WTC11 (cell line): ENCODE measurements at regions not wholly inside any gene's neighbourhood (a gene's known extent, or its start where the extent isn't known, plus 50 kb on each side); places are given as distances from the start of the nearest gene placed in this dataset.

Source experiments
- ATAC-seq: fragments of 200-7000 bp; cut with Tn5 transposase; 2 replicates; pipeline ENCODE4 v1.10.0; 2021; ENCODE audit warnings: mild to moderate bottlenecking, moderate library complexity
- CTCF ChIA-PET: fragments of 300-600 bp; sonication (Branson Sonifier 250); formaldehyde crosslinking; loops from one replicate; lab custom pipeline; 2021; ENCODE audit warnings: antibody characterized with exemption; lab: Charles Lee
- POLR2A ChIA-PET: fragments of 350-600 bp; sonication (Branson Sonifier 250); formaldehyde crosslinking; loops from one replicate; lab custom pipeline; 2021; ENCODE audit warnings: antibody characterized with exemption; lab: Charles Lee
- DNase-seq: peaks from one replicate; pipeline ENCODE4 v3.0.0; 2021; ENCODE audit warnings: low spot score
- H3K27ac Mint-ChIP-seq: 2 replicates; pipeline ENCODE4 v1.8.0; 2021; ENCODE audit warnings: mixed read lengths
- H3K27me3 Mint-ChIP-seq: 2 replicates; pipeline ENCODE4 v1.8.0; 2021; ENCODE audit warnings: low read depth, mild to moderate bottlenecking, moderate library complexity, mixed read lengths
- H3K36me3 Mint-ChIP-seq: 2 replicates; pipeline ENCODE4 v1.8.0; 2021; ENCODE audit warnings: mixed read lengths
- H3K4me1 Mint-ChIP-seq: 2 replicates; pipeline ENCODE4 v1.8.0; 2022; ENCODE audit warnings: mixed read lengths
- H3K4me3 Mint-ChIP-seq: 2 replicates; pipeline ENCODE4 v1.8.0; 2021; ENCODE audit warnings: mild to moderate bottlenecking, moderate library complexity, mixed read lengths
- H3K9me3 Mint-ChIP-seq: 2 replicates; pipeline ENCODE4 v1.8.0; 2021; ENCODE audit warnings: mixed read lengths
- CBFB ChIP-seq: sonication (generic); formaldehyde crosslinking; IDR thresholded peaks from 2 replicates; pipeline ENCODE4 v1.8.1; 2022; ENCODE audit warnings: mild to moderate bottlenecking, low read depth, missing genetic modification reagents
- CREB1 ChIP-seq: sonication (generic); formaldehyde crosslinking; IDR thresholded peaks from 2 replicates; pipeline ENCODE4 v1.8.0; 2023; ENCODE audit warnings: mild to moderate bottlenecking, missing genetic modification reagents
- ELF4 ChIP-seq: sonication (generic); formaldehyde crosslinking; IDR thresholded peaks from 2 replicates; pipeline ENCODE4 v1.8.1; 2022; ENCODE audit warnings: low read depth, mild to moderate bottlenecking, moderate library complexity, missing genetic modification reagents
- EMX1 ChIP-seq: fragments of 250-450 bp; sonication (Bioruptor Pico); IDR thresholded peaks from 2 replicates; pipeline ENCODE4 v1.8.0; 2021; ENCODE audit warnings: mild to moderate bottlenecking
- ETV6 ChIP-seq: sonication (generic); formaldehyde crosslinking; IDR thresholded peaks from 2 replicates; pipeline ENCODE4 v1.8.1; 2022; ENCODE audit warnings: mild to moderate bottlenecking, missing genetic modification reagents
- FOXJ3 ChIP-seq: sonication (generic); formaldehyde crosslinking; IDR thresholded peaks from 2 replicates; pipeline ENCODE4 v1.9.0; 2021; ENCODE audit warnings: missing genetic modification reagents, mild to moderate bottlenecking, borderline replicate concordance
- IRF1 ChIP-seq: sonication (generic); formaldehyde crosslinking; IDR thresholded peaks from 2 replicates; pipeline ENCODE4 v1.8.0; 2023; ENCODE audit warnings: missing genetic modification reagents
- MYBL2 ChIP-seq: sonication (generic); formaldehyde crosslinking; IDR thresholded peaks from 2 replicates; pipeline ENCODE4 v1.8.1; 2023; ENCODE audit warnings: mild to moderate bottlenecking, moderate library complexity, missing genetic modification reagents
- NR3C1 ChIP-seq: sonication (generic); formaldehyde crosslinking; conservative IDR thresholded peaks from 2 replicates; pipeline ENCODE4 v1.8.1; 2023; ENCODE audit warnings: low read depth, mild to moderate bottlenecking, missing genetic modification reagents
- PRRX2 ChIP-seq: fragments of 250-450 bp; sonication (Bioruptor Pico); IDR thresholded peaks from 2 replicates; pipeline ENCODE4 v1.8.0; 2021; ENCODE audit warnings: mild to moderate bottlenecking
- SMAD4 ChIP-seq: sonication (generic); formaldehyde crosslinking; IDR thresholded peaks from 2 replicates; pipeline ENCODE4 v1.8.0; 2022; ENCODE audit warnings: mild to moderate bottlenecking, missing genetic modification reagents
- ZNF138 ChIP-seq: sonication (generic); formaldehyde crosslinking; conservative IDR thresholded peaks from 2 replicates; pipeline ENCODE4 v1.8.1; 2022; ENCODE audit warnings: mild to moderate bottlenecking, moderate library complexity, missing genetic modification reagents
- ZNF219 ChIP-seq: sonication (generic); formaldehyde crosslinking; IDR thresholded peaks from 2 replicates; pipeline ENCODE4 v1.8.0; 2023; ENCODE audit warnings: missing genetic modification reagents, mild to moderate bottlenecking, borderline replicate concordance
- TF ChIP-seq, protein P1 (sequence below): fragments of 250-450 bp; sonication (Bioruptor Pico); IDR thresholded peaks from 2 replicates; pipeline ENCODE4 v2.1.2; 2022; ENCODE audit warnings: mild to moderate bottlenecking, moderate library complexity
- TF ChIP-seq, protein P2 (sequence below): sonication (generic); formaldehyde crosslinking; IDR thresholded peaks from 2 replicates; pipeline ENCODE4 v1.8.1; 2023; ENCODE audit warnings: mild to moderate bottlenecking, missing genetic modification reagents
- TF ChIP-seq, protein P3 (sequence below): fragments of 250-450 bp; sonication (Bioruptor Pico); IDR thresholded peaks from 2 replicates; pipeline ENCODE4 v1.9.0; 2021; ENCODE audit warnings: mild to moderate bottlenecking, borderline replicate concordance
- TF ChIP-seq, protein P4 (sequence below): fragments of 250-450 bp; sonication (Bioruptor Pico); IDR thresholded peaks from 2 replicates; pipeline ENCODE4 v1.9.0; 2021; ENCODE audit warnings: mild to moderate bottlenecking

- H3K4me1 Mint-ChIP-seq = 0 out of 2 replicates have a peak, but pooled peaks cover 2% of the 10 kb centered on the region
- ATAC-seq (no peak), DNase-seq (no peak)
- ChIA-PET CTCF (no interaction called here), POLR2A (no interaction called here)
- TF ChIP-seq ELF4 (CRISPR knock-in tag) (no peak), ZNF138 (no peak), MYBL2 (CRISPR knock-in tag) (no peak), IRF1 (no peak), FOXJ3 (no peak), NR3C1 (no peak), ZNF219 (no peak), PRRX2 (CRISPR knock-in tag) (no peak), CBFB (CRISPR knock-in tag) (no peak), SMAD4 (CRISPR knock-in tag) (no peak), ETV6 (no peak), EMX1 (CRISPR knock-in tag) (no peak), CREB1 (CRISPR knock-in tag) (no peak)
- TF ChIP-seq, protein P1, sequence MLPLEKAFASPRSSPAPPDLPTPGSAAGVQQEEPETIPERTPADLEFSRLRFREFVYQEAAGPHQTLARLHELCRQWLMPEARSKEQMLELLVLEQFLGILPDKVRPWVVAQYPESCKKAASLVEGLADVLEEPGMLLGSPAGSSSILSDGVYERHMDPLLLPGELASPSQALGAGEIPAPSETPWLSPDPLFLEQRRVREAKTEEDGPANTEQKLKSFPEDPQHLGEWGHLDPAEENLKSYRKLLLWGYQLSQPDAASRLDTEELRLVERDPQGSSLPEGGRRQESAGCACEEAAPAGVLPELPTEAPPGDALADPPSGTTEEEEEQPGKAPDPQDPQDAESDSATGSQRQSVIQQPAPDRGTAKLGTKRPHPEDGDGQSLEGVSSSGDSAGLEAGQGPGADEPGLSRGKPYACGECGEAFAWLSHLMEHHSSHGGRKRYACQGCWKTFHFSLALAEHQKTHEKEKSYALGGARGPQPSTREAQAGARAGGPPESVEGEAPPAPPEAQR (CRISPR knock-in tag) = no peak
- TF ChIP-seq, protein P2, sequence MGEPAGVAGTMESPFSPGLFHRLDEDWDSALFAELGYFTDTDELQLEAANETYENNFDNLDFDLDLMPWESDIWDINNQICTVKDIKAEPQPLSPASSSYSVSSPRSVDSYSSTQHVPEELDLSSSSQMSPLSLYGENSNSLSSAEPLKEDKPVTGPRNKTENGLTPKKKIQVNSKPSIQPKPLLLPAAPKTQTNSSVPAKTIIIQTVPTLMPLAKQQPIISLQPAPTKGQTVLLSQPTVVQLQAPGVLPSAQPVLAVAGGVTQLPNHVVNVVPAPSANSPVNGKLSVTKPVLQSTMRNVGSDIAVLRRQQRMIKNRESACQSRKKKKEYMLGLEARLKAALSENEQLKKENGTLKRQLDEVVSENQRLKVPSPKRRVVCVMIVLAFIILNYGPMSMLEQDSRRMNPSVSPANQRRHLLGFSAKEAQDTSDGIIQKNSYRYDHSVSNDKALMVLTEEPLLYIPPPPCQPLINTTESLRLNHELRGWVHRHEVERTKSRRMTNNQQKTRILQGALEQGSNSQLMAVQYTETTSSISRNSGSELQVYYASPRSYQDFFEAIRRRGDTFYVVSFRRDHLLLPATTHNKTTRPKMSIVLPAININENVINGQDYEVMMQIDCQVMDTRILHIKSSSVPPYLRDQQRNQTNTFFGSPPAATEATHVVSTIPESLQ (CRISPR knock-in tag) = no peak
- TF ChIP-seq, protein P3, sequence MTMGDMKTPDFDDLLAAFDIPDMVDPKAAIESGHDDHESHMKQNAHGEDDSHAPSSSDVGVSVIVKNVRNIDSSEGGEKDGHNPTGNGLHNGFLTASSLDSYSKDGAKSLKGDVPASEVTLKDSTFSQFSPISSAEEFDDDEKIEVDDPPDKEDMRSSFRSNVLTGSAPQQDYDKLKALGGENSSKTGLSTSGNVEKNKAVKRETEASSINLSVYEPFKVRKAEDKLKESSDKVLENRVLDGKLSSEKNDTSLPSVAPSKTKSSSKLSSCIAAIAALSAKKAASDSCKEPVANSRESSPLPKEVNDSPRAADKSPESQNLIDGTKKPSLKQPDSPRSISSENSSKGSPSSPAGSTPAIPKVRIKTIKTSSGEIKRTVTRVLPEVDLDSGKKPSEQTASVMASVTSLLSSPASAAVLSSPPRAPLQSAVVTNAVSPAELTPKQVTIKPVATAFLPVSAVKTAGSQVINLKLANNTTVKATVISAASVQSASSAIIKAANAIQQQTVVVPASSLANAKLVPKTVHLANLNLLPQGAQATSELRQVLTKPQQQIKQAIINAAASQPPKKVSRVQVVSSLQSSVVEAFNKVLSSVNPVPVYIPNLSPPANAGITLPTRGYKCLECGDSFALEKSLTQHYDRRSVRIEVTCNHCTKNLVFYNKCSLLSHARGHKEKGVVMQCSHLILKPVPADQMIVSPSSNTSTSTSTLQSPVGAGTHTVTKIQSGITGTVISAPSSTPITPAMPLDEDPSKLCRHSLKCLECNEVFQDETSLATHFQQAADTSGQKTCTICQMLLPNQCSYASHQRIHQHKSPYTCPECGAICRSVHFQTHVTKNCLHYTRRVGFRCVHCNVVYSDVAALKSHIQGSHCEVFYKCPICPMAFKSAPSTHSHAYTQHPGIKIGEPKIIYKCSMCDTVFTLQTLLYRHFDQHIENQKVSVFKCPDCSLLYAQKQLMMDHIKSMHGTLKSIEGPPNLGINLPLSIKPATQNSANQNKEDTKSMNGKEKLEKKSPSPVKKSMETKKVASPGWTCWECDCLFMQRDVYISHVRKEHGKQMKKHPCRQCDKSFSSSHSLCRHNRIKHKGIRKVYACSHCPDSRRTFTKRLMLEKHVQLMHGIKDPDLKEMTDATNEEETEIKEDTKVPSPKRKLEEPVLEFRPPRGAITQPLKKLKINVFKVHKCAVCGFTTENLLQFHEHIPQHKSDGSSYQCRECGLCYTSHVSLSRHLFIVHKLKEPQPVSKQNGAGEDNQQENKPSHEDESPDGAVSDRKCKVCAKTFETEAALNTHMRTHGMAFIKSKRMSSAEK (CRISPR knock-in tag) = no peak
- TF ChIP-seq, protein P4, sequence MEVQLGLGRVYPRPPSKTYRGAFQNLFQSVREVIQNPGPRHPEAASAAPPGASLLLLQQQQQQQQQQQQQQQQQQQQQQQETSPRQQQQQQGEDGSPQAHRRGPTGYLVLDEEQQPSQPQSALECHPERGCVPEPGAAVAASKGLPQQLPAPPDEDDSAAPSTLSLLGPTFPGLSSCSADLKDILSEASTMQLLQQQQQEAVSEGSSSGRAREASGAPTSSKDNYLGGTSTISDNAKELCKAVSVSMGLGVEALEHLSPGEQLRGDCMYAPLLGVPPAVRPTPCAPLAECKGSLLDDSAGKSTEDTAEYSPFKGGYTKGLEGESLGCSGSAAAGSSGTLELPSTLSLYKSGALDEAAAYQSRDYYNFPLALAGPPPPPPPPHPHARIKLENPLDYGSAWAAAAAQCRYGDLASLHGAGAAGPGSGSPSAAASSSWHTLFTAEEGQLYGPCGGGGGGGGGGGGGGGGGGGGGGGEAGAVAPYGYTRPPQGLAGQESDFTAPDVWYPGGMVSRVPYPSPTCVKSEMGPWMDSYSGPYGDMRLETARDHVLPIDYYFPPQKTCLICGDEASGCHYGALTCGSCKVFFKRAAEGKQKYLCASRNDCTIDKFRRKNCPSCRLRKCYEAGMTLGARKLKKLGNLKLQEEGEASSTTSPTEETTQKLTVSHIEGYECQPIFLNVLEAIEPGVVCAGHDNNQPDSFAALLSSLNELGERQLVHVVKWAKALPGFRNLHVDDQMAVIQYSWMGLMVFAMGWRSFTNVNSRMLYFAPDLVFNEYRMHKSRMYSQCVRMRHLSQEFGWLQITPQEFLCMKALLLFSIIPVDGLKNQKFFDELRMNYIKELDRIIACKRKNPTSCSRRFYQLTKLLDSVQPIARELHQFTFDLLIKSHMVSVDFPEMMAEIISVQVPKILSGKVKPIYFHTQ = no peak
- no peak overlapping the region for H3K27ac Mint-ChIP-seq
- H3K4me3 Mint-ChIP-seq = no peak overlapping the region
- H3K36me3 Mint-ChIP-seq = peaks cover 3% of the 10 kb centered on the region; the same call in 1 of the 2 replicates
- no peaks in the 10 kb centered on the region for H3K27me3 Mint-ChIP-seq
- H3K9me3 Mint-ChIP-seq = peaks cover 8% of the 10 kb centered on the region
Observed at GRCh38 chrX:9414416-9414815, 50.4 kb upstream of the TBL1X start.
